ENCODE measurements at regions not wholly inside any gene's neighbourhood (a gene's known extent, or its start where the extent isn't known, plus 50 kb on each side); places are given as distances from the start of the nearest gene placed in this dataset.

GRCh38 chr7:29619111-29619510, 55.5 kb downstream of the PRR15 start:
- Histone ChIP-seq H3K4me3 (no peak overlapping the region), H3K27me3 (no peaks in the 10 kb centered on the region), H3K27ac (no peak overlapping the region), H3K36me3 (no peaks in the 10 kb centered on the region), H3K9me3 (no peaks in the 10 kb centered on the region), H3K4me1 (ENCODE audit: insufficient read depth) (no peaks in the 10 kb centered on the region)
- 91 to 92% (median 92%) methylated on average over 5 of the region's 5 CpGs for WGBS, 3 donors
- intact Hi-C loops (cut with DNase I), result no loop called here
- no peak for TF ChIP-seq CTCF (IDR thresholded peaks at IDR 0.05)
- TF ChIP-seq EP300 (IDR thresholded peaks at IDR 0.05), result no peak
- no peak for TF ChIP-seq POLR2A (IDR thresholded peaks at IDR 0.05)
- DNase-seq, result no peak

- DNase-seq, result no peak
- H3K4me1 ChIP-seq (ENCODE audit: insufficient read depth), result no peaks in the 10 kb centered on the region
- no peak overlapping the region for H3K4me3 ChIP-seq
- H3K9me3 ChIP-seq, result no peaks in the 10 kb centered on the region
- no peaks in the 10 kb centered on the region for H3K36me3 ChIP-seq
- intact Hi-C loops (cut with DNase I), result loop anchor here in 1 of 4 donors (10.0 kb wide), 1 partner anchor 125 kb away; no protein-coding TSS in a partner anchor
- TF ChIP-seq POLR2A (IDR thresholded peaks at IDR 0.05) (no peak), CTCF (IDR thresholded peaks at IDR 0.05) (no peak), EP300 (IDR thresholded peaks at IDR 0.05) (no peak)
- H3K27me3 ChIP-seq, result no peaks in the 10 kb centered on the region
- H3K27ac ChIP-seq, result no peak overlapping the region
- WGBS, 3 donors, result 66 to 68% (median 66%) methylated on average over 6 of the region's 6 CpGs
Measured at GRCh38 chr7:29619848-29620555, 56.4 kb downstream of the PRR15 start.

- intact Hi-C loops (cut with DNase I), result loop anchor here in 1 of 4 donors (10.0 kb wide), 1 partner anchor 124 kb away; no protein-coding TSS in a partner anchor
- WGBS, 3 donors, result 77 to 88% (median 81%) methylated on average over 2 of the region's 2 CpGs
- no peak for DNase-seq
Measured at GRCh38 chr7:29620556-29620930, 56.9 kb downstream of the PRR15 start.

More at GRCh38 chr7:29620556-29620930, 56.9 kb downstream of the PRR15 start:
- H3K27me3 ChIP-seq, result no peaks in the 10 kb centered on the region
- no peak overlapping the region for H3K27ac ChIP-seq
- TF ChIP-seq POLR2A (IDR thresholded peaks at IDR 0.05) (no peak), EP300 (IDR thresholded peaks at IDR 0.05) (no peak), CTCF (IDR thresholded peaks at IDR 0.05) (no peak)
- H3K4me1 ChIP-seq (ENCODE audit: insufficient read depth), result no peaks in the 10 kb centered on the region
- no peak overlapping the region for H3K4me3 ChIP-seq
- no peaks in the 10 kb centered on the region for H3K36me3 ChIP-seq
- no peaks in the 10 kb centered on the region for H3K9me3 ChIP-seq
